Endodermal cell (in vitro differentiated cells): ENCODE measurements at regions not wholly inside any gene's neighbourhood (a gene's known extent, or its start where the extent isn't known, plus 50 kb on each side); places are given as distances from the start of the nearest gene placed in this dataset.

Experiments
- DNase-seq: peaks from one replicate; pipeline ENCODE4 v3.0.0-alpha.2; 2017
- H3K27ac ChIP-seq: 2 replicates; pipeline ENCODE4 v1.5.1; 2013; ENCODE audit warnings: mild to moderate bottlenecking, low read depth, low read length, moderate library complexity
- H3K27me3 ChIP-seq: 2 replicates; pipeline ENCODE4 v1.6.1; 2013; ENCODE audit warnings: mild to moderate bottlenecking, low read length, moderate library complexity; ENCODE audit not compliant: insufficient read depth, control insufficient read depth, poor library complexity, severe bottlenecking
- H3K36me3 ChIP-seq: 2 replicates; pipeline ENCODE4 v1.7.0; 2013; ENCODE audit warnings: mild to moderate bottlenecking, low read length, moderate library complexity; ENCODE audit not compliant: control insufficient read depth, insufficient read depth
- H3K4me1 ChIP-seq: one replicate; pipeline ENCODE4 v1.7.0; 2013; ENCODE audit warnings: low read length; ENCODE audit not compliant: control insufficient read depth, insufficient read depth
- H3K4me3 ChIP-seq: 2 replicates; pipeline ENCODE4 v1.5.1; 2013; ENCODE audit warnings: mild to moderate bottlenecking, low read length, moderate library complexity
- H3K9ac ChIP-seq: 2 replicates; pipeline ENCODE4 v1.6.1; 2013; ENCODE audit warnings: mild to moderate bottlenecking, low read length, moderate library complexity; ENCODE audit not compliant: poor library complexity, severe bottlenecking; ENCODE audit errors: extremely low read depth
- H3K9me3 ChIP-seq: 2 replicates; pipeline ENCODE4 v1.6.1; 2013; ENCODE audit warnings: mild to moderate bottlenecking, low read length, moderate library complexity; ENCODE audit not compliant: control insufficient read depth
- H3K27ac Mint-ChIP-seq: 2 replicates; pipeline ENCODE4 v1.8.0; 2020; ENCODE audit warnings: mixed read lengths
- H3K27me3 Mint-ChIP-seq: 2 replicates; pipeline ENCODE4 v1.8.0; 2021; ENCODE audit warnings: mild to moderate bottlenecking, mixed read lengths; ENCODE audit not compliant: insufficient read depth
- H3K36me3 Mint-ChIP-seq: 2 replicates; pipeline ENCODE4 v1.8.0; 2020; ENCODE audit warnings: low read depth, mixed read lengths
- H3K4me1 Mint-ChIP-seq: 2 replicates; pipeline ENCODE4 v1.8.0; 2020; ENCODE audit warnings: mixed read lengths
- H3K4me3 Mint-ChIP-seq: 2 replicates; pipeline ENCODE4 v1.8.0; 2020; ENCODE audit warnings: mild to moderate bottlenecking, moderate library complexity, mixed read lengths
- H3K9me3 Mint-ChIP-seq: 2 replicates; pipeline ENCODE4 v1.8.0; 2020; ENCODE audit warnings: mild to moderate bottlenecking, mixed read lengths
- WGBS, 2 experiments: methylation state at CpG; one replicate each; pipeline versions ENCODE4 v1.1.5 to v1.1.7; 2013; ENCODE audit warnings: missing lambda C conversion rate in 2 of 2, mixed read lengths in 1 of 2; ENCODE audit not compliant: insufficient coverage in 1 of 2, insufficient read length in 1 of 2; 5-methylcytosine and 5-hydroxymethylcytosine counted together
- TF ChIP-seq, protein P1 (sequence below): fragments of 200-600 bp; sonication (generic); conservative IDR thresholded peaks from 2 replicates; pipeline ENCODE4 v1.5.0; 2021; ENCODE audit warnings: antibody characterized with exemption, mild to moderate bottlenecking

DNA sequence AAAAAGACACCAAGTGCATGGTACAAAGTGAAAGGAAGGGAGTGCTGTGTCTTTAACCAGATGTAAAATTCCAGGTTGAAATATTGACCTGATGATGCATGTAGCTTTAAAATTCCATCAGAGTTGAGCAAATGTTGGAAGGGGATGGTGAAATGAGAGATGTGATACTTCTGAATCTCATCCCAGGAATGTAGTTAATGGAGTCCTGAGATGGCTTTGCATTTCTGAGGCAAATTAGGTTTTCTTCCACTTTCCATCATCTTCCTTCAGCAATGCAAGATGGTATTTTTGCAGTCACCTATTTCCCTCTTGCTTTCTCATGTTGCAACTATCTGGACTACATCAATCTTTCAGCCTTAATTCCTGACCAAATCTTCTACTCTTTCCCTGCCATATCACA, 194.1 kb upstream of the MIR17HG start:
- Mint-ChIP-seq H3K27ac (no peak overlapping the region), H3K9me3 (no peaks in the 10 kb centered on the region), H3K4me1 (peaks cover 5% of the 10 kb centered on the region), H3K4me3 (no peak overlapping the region), H3K36me3 (no peaks in the 10 kb centered on the region), H3K27me3 (no peaks in the 10 kb centered on the region)
- TF ChIP-seq, protein P1, sequence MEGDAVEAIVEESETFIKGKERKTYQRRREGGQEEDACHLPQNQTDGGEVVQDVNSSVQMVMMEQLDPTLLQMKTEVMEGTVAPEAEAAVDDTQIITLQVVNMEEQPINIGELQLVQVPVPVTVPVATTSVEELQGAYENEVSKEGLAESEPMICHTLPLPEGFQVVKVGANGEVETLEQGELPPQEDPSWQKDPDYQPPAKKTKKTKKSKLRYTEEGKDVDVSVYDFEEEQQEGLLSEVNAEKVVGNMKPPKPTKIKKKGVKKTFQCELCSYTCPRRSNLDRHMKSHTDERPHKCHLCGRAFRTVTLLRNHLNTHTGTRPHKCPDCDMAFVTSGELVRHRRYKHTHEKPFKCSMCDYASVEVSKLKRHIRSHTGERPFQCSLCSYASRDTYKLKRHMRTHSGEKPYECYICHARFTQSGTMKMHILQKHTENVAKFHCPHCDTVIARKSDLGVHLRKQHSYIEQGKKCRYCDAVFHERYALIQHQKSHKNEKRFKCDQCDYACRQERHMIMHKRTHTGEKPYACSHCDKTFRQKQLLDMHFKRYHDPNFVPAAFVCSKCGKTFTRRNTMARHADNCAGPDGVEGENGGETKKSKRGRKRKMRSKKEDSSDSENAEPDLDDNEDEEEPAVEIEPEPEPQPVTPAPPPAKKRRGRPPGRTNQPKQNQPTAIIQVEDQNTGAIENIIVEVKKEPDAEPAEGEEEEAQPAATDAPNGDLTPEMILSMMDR = no peak
- no peaks in the 10 kb centered on the region for H3K27me3 ChIP-seq
- H3K9ac ChIP-seq = no peak overlapping the region
- H3K27ac ChIP-seq = no peak overlapping the region
- H3K4me3 ChIP-seq = no peak overlapping the region
- DNase-seq = no peak
- no peaks in the 10 kb centered on the region for H3K4me1 ChIP-seq
- no peaks in the 10 kb centered on the region for H3K36me3 ChIP-seq
- no peaks in the 10 kb centered on the region for H3K9me3 ChIP-seq

DNA sequence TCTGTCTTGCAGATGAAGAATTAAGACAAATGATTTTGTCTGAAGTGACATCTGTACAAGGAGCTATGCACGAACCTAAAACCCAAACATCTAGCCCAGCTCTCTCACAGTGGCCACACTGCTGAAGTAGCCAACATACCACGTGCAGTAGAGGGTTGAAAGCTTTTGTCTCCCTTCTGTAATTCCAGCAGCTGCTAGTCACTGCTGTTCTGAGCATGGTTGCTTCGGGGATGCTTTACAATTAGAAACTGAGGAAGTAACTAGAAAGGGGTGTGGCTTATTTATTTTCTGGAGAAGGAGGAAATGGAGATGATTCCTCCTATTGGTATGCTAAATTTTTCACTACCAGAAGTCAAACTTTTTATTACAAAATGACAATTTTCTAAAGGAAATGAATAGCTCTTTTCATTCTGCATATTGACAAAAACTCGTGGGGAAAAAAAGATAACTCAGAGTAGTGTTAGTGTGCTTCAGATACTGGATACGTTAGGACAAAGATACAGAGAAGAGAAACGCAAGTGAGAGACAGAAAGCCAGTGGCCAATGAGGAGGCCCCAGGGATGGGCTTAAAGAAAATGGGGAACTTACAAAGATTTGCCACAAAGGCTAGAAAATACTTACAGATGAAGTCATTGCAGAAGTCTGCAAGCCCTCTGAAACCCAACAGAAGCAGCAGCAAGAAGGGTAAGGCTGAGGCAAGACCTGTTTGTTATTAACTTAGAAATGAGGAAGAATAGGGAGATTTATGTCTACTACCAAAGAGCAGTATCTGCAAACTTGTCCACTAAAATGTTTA, 192.7 kb upstream of the MIR17HG start:
- no peak for DNase-seq
- H3K36me3 ChIP-seq = no peaks in the 10 kb centered on the region
- Mint-ChIP-seq H3K4me1 (peaks cover 5% of the 10 kb centered on the region), H3K4me3 (no peak overlapping the region), H3K36me3 (no peaks in the 10 kb centered on the region), H3K9me3 (no peaks in the 10 kb centered on the region), H3K27ac (no peak overlapping the region), H3K27me3 (no peaks in the 10 kb centered on the region)
- no peak overlapping the region for H3K9ac ChIP-seq
- no peak overlapping the region for H3K4me3 ChIP-seq
- TF ChIP-seq, protein P1 = no peak
- no peak overlapping the region for H3K27ac ChIP-seq
- H3K9me3 ChIP-seq = no peaks in the 10 kb centered on the region
- H3K4me1 ChIP-seq = no peaks in the 10 kb centered on the region
- no peaks in the 10 kb centered on the region for H3K27me3 ChIP-seq
- 73 to 74% methylated on average over 4 to 6 of the region's 6 CpGs for WGBS, 2 experiments

DNA sequence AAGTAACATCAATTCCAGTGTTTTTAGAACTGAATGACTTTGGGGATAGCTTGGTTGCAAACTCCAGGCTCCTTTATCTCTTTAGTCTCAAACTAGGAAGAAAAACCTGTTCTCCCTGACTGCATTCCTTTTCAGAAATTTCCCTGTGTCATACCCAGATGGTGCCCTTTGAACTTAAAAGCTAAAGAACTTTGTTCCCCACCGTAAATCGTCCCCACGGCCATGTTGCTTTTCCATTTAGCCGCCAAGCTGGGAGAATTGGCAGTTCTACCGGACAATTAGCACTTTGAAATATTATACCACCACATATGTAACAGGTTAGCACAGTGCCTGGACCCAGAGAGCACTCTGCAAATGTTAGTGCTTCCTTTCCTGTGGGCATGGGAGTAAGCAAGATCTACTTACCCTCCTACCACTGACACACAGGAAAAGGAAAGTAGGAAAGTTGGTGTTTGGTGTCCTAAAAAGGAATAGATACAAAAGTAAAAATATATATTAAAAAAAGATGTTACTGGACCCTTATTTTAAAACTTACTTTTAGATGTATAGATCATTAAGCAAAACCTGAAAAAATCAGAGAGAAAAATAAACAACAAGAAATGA, 191.9 kb upstream of the MIR17HG start:
- Mint-ChIP-seq H3K36me3 (no peaks in the 10 kb centered on the region), H3K27ac (no peak overlapping the region), H3K9me3 (no peaks in the 10 kb centered on the region), H3K4me3 (no peak overlapping the region), H3K27me3 (no peaks in the 10 kb centered on the region), H3K4me1 (peaks cover 5% of the 10 kb centered on the region)
- Histone ChIP-seq H3K27ac (no peak overlapping the region), H3K9ac (no peak overlapping the region), H3K4me1 (no peaks in the 10 kb centered on the region), H3K36me3 (no peaks in the 10 kb centered on the region), H3K27me3 (no peaks in the 10 kb centered on the region), H3K4me3 (no peak overlapping the region), H3K9me3 (no peaks in the 10 kb centered on the region)
- DNase-seq = peak; percentile 48
- TF ChIP-seq, protein P1 = no peak
- WGBS, 2 experiments = 91% methylated on average over 5 of the region's 5 CpGs; no CpG with 5 or more reads in 1 of the 2 experiments
